H1 (cell line): ENCODE measurements at regions not wholly inside any gene's neighbourhood (a gene's known extent, or its start where the extent isn't known, plus 50 kb on each side); places are given as distances from the start of the nearest gene placed in this dataset.

Source experiments
- CEBPB ChIP-seq: IDR thresholded peaks from 2 replicates; pipeline ENCODE4 v1.6.1; 2012; ENCODE audit warnings: low read depth, low read length
- CHD2 ChIP-seq: IDR thresholded peaks from 2 replicates; pipeline ENCODE4 v1.6.1; 2012; ENCODE audit warnings: low read length, improper control_type of control experiment
- EP300 ChIP-seq, 2 experiments: IDR thresholded peaks; 1 replicate in 1 of 2; 2 replicates in 1 of 2; pipeline ENCODE4 v1.6.1; 2011 to 2012; ENCODE audit warnings: low read depth in 2 of 2, low read length in 2 of 2, mild to moderate bottlenecking in 2 of 2, borderline replicate concordance in 1 of 2, inconsistent platforms in 1 of 2, moderate library complexity in 1 of 2
- EZH2 ChIP-seq: fragments of 200-600 bp; sonication (generic); IDR thresholded peaks from 2 replicates; pipeline ENCODE4 v1.7.1; 2012; ENCODE audit warnings: low read depth, mild to moderate bottlenecking, moderate library complexity, low read length, inconsistent platforms; ENCODE audit not compliant: severe bottlenecking
- PHF8 ChIP-seq: fragments of 200-600 bp; sonication (generic); conservative IDR thresholded peaks from 2 replicates; pipeline ENCODE4 v1.7.1; 2012; ENCODE audit warnings: low read depth, mild to moderate bottlenecking, inconsistent platforms, low read length, moderate library complexity
- POLR2A ChIP-seq, 2 experiments: IDR thresholded peaks; 1 replicate in 1 of 2; 2 replicates in 1 of 2; pipeline ENCODE4 v1.6.1; 2011; ENCODE audit warnings: low read depth in 2 of 2, low read length in 2 of 2, mild to moderate bottlenecking in 2 of 2; ENCODE audit errors: control extremely low read depth in 1 of 2
- POLR2AphosphoS5 ChIP-seq: IDR thresholded peaks from 2 replicates; pipeline ENCODE4 v1.6.1; 2011; ENCODE audit warnings: low read depth, low read length
- RAD21 ChIP-seq, 2 experiments: IDR thresholded peaks in 1 of 2; conservative IDR thresholded peaks in 1 of 2; 2 replicates each; pipeline ENCODE4 v1.6.1; 2011; ENCODE audit warnings: low read depth in 2 of 2, low read length in 2 of 2, improper control_type of control experiment in 1 of 2, inconsistent platforms in 1 of 2, mild to moderate bottlenecking in 1 of 2, moderate library complexity in 1 of 2
- USF2 ChIP-seq: IDR thresholded peaks from 2 replicates; pipeline ENCODE4 v1.6.1; 2011; ENCODE audit warnings: low read length, improper control_type of control experiment
- TF ChIP-seq, protein P1 (sequence below), 3 experiments: IDR thresholded peaks; 1 replicate in 2 of 3; 2 replicates in 1 of 3; pipeline versions ENCODE4 v1.5.1 to v1.6.1; 2011; ENCODE audit warnings: low read length in 3 of 3, mild to moderate bottlenecking in 3 of 3, inconsistent platforms in 2 of 3, low read depth in 1 of 3, moderate library complexity in 1 of 3; ENCODE audit not compliant: insufficient read depth in 1 of 3; ENCODE audit errors: control extremely low read depth in 1 of 3
- TF ChIP-seq, protein P2 (sequence below): IDR thresholded peaks from 2 replicates; pipeline ENCODE4 v1.6.1; 2011; ENCODE audit warnings: low read depth, mild to moderate bottlenecking, low read length; ENCODE audit not compliant: insufficient read depth

GRCh38 chr2:8489221-8489620, 192.6 kb upstream of the ID2 start:
- TF ChIP-seq POLR2AphosphoS5 (no peak), POLR2A (IDR thresholded peaks at IDR 0.05; ENCODE audit: control extremely low read depth in 1 of 2, low read depth in 2 of 2, low read length in 2 of 2) (no peak), USF2 (no peak), EZH2 (no peak), CEBPB (no peak), RAD21 (IDR thresholded peaks at IDR 0.05 in 1 of 2, conservative IDR thresholded peaks at IDR 0.05 in 1 of 2; ENCODE audit: low read depth in 2 of 2, low read length in 2 of 2) (no peak), EP300 (IDR thresholded peaks at IDR 0.05; ENCODE audit: borderline replicate concordance in 1 of 2, low read depth in 2 of 2, low read length in 2 of 2) (no peak), PHF8 (no peak), CHD2 (no peak)
- TF ChIP-seq, protein P1, sequence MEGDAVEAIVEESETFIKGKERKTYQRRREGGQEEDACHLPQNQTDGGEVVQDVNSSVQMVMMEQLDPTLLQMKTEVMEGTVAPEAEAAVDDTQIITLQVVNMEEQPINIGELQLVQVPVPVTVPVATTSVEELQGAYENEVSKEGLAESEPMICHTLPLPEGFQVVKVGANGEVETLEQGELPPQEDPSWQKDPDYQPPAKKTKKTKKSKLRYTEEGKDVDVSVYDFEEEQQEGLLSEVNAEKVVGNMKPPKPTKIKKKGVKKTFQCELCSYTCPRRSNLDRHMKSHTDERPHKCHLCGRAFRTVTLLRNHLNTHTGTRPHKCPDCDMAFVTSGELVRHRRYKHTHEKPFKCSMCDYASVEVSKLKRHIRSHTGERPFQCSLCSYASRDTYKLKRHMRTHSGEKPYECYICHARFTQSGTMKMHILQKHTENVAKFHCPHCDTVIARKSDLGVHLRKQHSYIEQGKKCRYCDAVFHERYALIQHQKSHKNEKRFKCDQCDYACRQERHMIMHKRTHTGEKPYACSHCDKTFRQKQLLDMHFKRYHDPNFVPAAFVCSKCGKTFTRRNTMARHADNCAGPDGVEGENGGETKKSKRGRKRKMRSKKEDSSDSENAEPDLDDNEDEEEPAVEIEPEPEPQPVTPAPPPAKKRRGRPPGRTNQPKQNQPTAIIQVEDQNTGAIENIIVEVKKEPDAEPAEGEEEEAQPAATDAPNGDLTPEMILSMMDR (IDR thresholded peaks at IDR 0.05; ENCODE audit: control extremely low read depth in 1 of 3, insufficient read depth in 1 of 3, low read depth in 1 of 3, low read length in 3 of 3): no peak
- TF ChIP-seq, protein P2, sequence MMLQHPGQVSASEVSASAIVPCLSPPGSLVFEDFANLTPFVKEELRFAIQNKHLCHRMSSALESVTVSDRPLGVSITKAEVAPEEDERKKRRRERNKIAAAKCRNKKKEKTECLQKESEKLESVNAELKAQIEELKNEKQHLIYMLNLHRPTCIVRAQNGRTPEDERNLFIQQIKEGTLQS: no peak
